GM12865 (cell line): ENCODE measurements at regions not wholly inside any gene's neighbourhood (a gene's known extent, or its start where the extent isn't known, plus 50 kb on each side); places are given as distances from the start of the nearest gene placed in this dataset.

Experiments used
- DNase-seq: peaks from one replicate; pipeline ENCODE4 v3.0.0; 2010; ENCODE audit warnings: low read depth
- H3K4me3 ChIP-seq: 2 replicates; pipeline ENCODE4 v1.5.1; 2011; ENCODE audit warnings: mild to moderate bottlenecking, low read depth, low read length, control low read depth
- TF ChIP-seq, protein P1 (sequence below): IDR thresholded peaks from 2 replicates; pipeline ENCODE4 v1.5.1; 2011; ENCODE audit warnings: low read length, control low read depth, low read depth, inconsistent platforms; ENCODE audit not compliant: insufficient read depth; ENCODE audit errors: missing control alignments

DNA sequence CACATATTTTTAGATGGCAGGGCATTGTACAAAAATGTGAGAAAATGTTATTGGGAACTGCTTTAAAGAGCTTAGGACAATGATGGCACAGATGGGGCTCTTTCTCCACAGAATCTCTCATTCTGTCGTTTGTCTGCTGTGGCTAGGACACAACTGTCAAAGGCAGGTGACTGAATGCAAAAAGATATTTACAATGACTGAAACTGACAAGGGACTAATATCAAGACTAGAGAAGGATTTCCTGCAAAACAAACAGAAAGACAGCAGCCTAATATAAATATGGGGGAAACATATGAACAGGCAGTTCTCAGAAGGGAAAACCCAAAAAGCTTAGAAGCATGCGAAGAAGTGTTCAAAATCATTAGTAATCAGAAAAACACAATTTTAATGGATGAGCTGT, 177.5 kb upstream of the AFF2 start:
- DNase-seq, result no peak
- no peak overlapping the region for H3K4me3 ChIP-seq
- TF ChIP-seq, protein P1, sequence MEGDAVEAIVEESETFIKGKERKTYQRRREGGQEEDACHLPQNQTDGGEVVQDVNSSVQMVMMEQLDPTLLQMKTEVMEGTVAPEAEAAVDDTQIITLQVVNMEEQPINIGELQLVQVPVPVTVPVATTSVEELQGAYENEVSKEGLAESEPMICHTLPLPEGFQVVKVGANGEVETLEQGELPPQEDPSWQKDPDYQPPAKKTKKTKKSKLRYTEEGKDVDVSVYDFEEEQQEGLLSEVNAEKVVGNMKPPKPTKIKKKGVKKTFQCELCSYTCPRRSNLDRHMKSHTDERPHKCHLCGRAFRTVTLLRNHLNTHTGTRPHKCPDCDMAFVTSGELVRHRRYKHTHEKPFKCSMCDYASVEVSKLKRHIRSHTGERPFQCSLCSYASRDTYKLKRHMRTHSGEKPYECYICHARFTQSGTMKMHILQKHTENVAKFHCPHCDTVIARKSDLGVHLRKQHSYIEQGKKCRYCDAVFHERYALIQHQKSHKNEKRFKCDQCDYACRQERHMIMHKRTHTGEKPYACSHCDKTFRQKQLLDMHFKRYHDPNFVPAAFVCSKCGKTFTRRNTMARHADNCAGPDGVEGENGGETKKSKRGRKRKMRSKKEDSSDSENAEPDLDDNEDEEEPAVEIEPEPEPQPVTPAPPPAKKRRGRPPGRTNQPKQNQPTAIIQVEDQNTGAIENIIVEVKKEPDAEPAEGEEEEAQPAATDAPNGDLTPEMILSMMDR, result no peak

DNA sequence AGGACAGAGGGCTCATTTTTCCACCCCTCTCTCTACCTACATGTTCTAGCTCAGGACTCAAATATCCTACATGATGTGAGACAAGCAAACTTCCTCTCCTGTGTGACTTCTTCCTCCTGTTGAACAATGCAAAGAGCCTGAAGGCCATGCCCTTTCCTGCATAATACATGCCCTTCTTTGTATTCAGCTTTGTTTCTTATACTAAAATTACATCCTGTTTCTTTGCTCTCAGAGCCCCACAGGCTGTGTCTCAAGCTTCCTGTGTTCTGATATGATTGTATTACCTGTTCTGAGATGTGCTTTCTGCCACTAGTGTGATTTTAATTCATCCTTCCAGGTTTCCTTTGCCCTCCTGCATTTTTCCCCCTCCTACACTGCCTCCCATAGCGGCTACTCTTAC, 166.4 kb upstream of the AFF2 start:
- no peak for DNase-seq
- H3K4me3 ChIP-seq, result no peak overlapping the region
- TF ChIP-seq, protein P1, result no peak

DNA sequence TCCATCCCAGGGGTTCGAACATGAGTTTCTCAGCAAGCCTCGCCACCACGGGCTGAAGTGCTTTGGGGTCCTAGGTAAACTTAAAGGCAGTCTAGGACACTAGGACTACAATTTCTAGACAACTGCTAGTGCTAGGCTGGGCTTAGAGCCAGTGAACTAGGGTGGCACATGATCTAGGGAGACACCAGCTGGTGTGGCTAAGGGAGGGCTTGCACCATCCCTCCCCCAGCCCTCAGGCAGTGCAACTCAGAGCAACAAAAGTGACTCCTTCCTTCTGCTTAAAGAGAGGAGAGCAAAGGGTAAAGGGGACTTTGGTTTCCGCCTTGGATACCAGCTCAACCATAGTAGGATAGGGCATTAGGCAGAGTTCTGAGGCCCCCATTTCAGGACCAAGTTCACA, 162.5 kb upstream of the AFF2 start:
- TF ChIP-seq, protein P1, result no peak
- DNase-seq, result no peak
- no peak overlapping the region for H3K4me3 ChIP-seq

DNA sequence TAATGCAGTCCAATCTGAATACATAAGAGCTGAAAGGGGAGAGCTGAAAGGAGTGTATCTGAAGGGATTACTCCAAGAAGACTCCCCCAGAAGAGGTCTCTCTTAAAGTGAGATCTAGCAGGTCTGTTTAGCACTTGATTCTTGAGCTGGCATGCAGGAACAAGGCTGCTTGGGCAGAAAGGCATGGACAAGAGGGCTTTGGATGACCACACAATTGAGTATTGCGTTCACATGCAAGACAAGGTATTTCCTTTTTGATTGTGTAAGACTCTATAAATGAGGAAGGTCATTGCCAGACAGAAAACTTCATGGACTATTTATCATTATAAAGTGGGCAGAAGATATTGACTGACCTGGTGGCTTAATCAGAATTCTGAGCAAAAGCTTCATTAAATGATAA, 145.5 kb upstream of the AFF2 start:
- TF ChIP-seq, protein P1, result no peak
- no peak for DNase-seq
- no peak overlapping the region for H3K4me3 ChIP-seq

DNA sequence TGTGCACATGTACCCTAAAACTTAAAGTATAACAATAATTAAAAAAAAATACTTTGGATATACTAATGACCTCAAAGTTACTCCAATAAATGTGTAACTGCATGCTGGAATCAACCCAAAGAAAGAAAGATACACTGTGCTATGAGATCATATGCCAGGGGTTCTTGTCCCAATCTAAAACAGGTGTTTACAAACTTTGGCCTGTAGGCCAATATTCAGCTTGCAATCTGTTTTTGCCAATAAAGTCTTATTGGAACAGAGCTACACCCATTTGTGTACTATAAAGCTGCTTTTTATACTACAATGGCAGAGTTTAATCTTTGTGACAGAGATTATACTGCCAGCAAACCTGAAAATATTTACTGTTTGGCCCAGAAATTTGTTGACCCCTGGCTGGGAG, 138.8 kb upstream of the AFF2 start:
- TF ChIP-seq, protein P1, result no peak
- no peak for DNase-seq
- no peak overlapping the region for H3K4me3 ChIP-seq

DNA sequence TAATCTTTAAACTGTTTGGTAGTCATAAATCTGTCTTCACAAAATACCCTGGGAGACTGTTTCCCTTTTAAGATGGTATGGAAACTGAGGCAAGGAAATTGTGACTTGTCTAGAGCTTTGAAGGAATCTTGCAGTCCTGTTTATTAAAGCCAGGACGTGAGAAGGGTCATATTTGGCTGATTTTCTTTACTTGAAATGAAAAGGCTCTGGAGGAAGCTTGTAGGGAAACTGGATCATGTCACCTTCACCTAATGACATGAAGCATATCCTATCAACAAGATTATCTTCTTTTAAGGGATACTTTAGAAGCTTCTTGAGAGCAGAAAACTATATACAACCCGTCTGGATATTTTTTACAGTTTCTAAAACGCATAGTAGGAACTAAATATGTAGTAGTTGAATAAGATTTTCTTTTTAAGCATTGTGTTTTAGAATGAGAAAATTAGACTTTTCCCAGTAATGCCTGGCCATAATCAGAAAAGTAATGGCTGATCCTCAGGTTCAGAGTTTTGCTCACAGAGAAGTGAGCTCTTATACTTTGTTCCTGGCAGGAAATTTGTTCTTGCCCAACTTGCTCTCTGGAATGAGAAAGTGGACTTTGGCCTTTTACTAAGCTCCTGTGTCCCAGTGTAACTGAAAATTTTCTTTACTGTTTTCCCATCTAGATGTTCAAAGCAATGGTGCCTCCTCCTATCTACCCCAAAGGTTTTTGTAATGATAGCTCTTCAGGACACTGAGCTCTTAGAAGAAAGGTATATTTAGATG, 136.8 kb upstream of the AFF2 start:
- no peak overlapping the region for H3K4me3 ChIP-seq
- TF ChIP-seq, protein P1, result no peak
- DNase-seq, result no peak

DNA sequence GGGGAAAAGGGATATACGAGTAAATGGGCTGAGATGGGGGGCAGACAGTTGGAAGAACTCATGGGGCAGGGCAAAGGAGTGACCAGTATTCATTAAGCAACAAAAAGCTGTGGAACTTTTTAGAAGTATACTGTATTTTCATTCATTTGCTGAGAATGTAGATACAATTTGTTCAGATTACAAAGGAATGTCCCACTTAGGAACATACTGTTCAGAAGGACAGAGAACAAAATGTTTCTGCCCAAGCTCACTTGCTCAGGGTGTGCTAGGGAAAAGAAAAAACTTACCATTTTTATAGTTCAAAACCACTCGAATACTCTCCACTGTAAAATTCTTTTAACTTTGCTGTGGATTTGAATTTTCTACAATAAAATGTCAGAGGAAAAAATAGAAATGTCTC, 135.2 kb upstream of the AFF2 start:
- DNase-seq, result no peak
- TF ChIP-seq, protein P1, result no peak
- H3K4me3 ChIP-seq, result no peak overlapping the region
